ENCODE measurements at regions not wholly inside any gene's neighbourhood (a gene's known extent, or its start where the extent isn't known, plus 50 kb on each side); places are given as distances from the start of the nearest gene placed in this dataset.
A peak's percentile ranks its signal among the peaks of the same experiment; 100 is the strongest.
"Not testable (repeated sequence)": the region's sequence is repeated elsewhere in the genome, so short reads cannot be mapped to it uniquely, and the experiment has no call there.

DNA sequence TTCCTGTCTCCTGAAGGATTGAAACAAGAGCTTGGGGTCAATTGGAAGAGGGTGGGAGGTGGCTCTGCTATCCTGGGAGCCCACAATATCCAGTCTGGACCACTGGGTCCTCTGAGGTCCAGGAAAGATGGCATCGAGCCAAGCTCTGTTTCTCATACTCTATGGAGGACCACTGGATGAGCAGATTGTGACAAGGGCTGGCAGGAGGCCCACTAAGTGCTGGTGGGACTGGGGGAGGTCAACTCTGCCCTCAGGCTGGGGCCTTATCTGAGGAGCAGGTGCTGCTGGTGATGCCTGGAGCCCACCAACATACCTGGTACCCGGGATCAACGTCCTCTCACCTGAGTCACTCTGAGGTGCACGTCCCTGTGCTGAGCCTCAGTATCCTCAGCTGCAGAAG lies 142.4 kb downstream of the NDUFA10 start:
- DNase-seq (ENCODE audit: low read depth): no peak

DNA sequence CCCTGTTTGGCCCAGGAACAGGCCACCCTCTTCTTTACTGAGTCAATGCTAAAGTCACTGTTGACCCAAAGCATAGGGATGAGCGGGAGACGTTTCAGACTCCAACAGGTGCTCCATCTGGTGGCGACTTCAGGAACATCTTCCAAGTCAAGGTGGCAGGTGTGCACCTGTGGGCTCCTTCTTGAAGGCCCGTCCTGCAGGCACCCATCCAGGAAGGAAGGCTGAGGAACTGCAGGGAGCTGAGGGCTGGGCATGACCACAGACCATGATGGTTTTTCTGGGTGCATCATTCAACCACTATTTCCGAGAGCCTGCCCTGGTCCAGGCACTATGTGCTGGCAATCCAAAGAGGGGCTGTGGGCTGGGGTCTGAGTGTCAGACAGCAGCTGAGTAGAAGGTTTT lies 142.8 kb downstream of the NDUFA10 start:
- DNase-seq (ENCODE audit: low read depth): peak; percentile 17

DNA sequence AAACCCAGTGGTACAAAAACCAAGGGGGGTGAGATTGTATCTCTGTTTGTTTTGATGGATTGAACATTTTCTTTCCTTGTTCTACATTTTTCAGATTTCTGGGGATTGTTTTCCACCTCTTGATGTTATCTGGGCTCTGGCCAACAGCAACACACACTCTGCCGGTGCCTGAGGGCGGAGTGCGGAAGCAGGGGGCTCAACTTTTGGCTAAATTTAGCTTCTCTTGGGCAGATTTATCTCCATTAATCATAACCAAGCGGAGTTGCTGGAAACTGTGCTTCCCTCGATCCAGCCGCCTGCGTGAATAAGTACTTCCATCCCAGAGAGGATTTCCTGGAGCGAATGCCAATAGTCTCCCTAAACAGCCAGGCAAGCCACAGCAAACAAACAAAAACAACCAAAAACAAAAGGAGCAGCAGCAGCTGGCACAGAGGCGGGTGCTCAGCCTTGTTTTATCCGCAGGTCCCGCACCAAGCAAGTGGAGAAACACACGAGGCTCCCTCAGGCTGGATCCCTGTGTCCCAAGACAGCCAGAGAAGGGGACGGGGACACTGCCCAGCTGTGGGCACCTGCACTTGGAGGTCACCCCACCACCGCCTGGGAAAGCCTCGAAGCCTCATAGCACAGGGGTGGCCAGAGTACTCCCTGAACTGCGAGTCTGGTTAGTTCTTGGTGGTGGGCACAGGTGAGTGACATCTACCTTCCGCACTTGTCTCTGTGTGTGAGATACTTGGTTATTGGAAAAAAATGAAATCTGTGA lies 143.4 kb downstream of the NDUFA10 start:
- no peak for DNase-seq (ENCODE audit: low read depth)

DNA sequence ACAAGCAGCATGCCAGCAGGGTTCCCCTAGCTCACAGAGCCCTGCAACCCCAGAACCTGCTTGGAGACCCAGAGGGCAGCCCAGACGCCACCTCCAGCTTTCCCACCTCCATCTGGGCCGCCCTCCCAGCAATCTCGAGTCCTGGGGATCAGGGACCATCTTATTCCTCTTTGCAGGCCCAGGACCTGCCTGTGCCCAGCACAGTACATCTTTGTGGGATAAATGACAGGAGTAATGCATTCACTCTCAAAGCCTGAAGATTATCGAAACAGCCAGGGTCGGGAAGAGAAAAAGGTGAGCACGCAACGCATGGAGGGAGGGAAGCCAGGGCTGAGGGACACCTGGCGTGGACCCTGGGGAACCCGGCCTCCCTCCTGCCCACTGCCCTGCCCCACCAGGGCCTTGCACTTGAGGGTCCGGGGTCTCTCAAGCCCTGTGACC lies 144.1 kb downstream of the NDUFA10 start:
- DNase-seq (ENCODE audit: low read depth): no peak

DNA sequence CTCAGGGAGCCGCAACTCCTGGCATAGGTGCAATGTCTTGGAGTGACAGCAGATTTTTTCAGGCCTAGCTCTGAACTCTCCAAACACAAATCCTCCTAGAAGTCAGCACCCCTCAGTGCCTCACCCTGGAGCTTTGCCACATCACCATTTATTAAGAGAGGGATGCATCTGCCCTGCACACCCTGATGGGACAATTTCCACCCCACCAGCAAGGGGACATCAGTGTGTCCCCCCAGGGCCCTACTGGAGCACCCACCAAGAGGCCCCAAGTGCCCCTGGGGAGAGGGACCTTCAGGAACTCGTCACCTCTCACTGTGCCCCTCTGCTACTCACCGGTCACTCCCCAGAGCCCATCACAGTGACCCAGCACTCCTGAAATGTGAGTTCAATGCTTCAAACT lies 144.7 kb downstream of the NDUFA10 start:
- no peak for DNase-seq (ENCODE audit: low read depth)

DNA sequence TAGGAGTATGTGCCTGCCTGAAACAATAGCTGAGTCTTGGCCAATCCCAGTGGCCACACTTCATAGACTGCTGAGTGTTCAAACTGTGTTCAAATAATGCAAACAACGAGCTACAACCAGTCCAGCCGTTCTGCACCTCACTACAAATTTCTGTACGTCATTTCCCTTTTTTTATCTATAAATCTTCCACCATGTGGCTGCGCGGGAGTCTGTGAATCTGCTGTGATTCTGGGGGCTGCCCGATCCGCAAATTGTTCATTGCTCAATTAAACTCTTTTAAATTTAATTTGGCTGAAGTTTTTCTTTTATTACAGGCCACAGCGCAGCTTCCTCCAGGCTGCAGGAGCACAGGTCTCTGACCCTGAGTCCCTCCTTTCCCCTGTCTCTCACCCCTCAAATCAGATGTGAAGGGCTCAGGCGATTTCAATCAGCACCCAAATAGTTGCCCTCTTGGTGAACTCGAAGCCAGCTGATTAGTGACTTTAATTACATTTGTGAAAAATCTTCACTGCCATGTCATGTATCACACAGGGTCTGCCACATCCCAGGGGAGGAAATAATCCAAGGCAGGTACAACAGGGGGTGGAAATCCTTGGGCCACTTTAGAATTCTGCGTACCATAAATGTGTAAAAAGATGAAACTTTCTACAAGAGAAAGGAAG lies 145.6 kb downstream of the NDUFA10 start:
- no peak for DNase-seq (ENCODE audit: low read depth)

DNA sequence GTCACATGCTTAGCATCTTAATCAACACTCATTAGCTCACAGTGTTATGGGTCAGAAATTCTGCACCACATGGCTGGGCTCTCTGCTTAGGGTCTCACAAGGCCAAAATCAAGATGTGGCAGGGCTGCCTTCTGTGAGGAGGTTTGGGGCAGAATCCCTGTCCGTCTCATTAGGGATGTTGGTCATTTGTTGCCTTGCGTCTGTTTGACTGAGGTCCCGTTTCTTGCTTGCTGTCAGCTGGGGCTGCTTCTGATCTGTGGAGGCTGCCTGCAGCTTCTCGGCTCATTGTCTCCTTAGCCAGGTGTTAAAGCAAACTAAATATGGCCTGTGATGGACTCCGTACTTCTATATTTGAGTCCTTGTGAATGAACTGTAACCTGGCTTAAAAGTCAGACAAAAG lies 146.5 kb downstream of the NDUFA10 start:
- no peak for DNase-seq (ENCODE audit: low read depth)

DNA sequence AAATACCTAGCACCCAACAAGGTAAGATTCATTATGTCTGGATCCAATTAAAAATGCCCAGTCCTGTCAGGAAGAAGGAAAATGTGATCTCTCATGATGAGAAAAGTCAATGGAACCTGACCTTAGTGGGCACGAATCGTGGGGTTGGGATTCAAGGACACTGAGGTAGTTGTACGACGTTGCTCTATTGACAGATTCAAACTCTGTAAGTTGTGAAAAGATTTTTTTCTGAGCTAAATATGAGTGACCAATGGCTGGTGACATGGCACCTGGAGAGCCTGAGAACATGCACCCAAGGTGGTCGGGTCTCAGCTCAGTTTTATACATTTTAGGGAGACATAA lies 148.2 kb downstream of the NDUFA10 start:
- no peak for DNase-seq (ENCODE audit: low read depth)

DNA sequence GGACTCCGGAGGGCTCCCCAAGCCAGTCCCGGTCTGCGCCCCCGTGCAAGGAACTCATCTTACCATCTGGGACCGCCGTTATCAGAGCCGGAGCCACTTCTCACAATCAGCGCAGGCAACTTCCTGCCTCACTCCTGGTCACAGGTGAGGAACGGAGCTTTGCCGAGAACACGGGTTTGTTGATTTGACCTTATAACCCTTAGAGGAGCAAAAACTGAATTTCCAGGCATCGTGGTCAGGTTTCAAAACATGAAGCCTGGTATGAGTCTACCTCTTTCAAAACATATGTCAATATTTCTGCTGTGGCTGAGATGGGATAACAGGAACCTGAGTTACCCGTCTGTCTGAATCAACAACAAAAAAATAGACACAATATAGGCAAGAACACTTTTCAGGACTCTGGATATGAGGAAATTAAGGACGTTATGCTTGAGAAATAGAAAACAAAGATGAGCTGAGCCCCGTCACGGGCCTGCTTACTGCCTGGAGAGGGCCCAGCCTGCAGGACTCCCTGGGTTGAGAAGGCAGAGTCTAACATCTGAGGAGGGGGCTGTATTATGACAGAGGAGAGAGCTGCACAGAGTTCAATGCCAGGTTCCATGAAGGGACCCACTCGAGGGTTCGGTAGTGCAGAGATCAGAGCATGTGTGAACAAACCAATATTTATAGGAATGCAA lies 148.7 kb downstream of the NDUFA10 start:
- DNase-seq (ENCODE audit: low read depth): no peak

DNA sequence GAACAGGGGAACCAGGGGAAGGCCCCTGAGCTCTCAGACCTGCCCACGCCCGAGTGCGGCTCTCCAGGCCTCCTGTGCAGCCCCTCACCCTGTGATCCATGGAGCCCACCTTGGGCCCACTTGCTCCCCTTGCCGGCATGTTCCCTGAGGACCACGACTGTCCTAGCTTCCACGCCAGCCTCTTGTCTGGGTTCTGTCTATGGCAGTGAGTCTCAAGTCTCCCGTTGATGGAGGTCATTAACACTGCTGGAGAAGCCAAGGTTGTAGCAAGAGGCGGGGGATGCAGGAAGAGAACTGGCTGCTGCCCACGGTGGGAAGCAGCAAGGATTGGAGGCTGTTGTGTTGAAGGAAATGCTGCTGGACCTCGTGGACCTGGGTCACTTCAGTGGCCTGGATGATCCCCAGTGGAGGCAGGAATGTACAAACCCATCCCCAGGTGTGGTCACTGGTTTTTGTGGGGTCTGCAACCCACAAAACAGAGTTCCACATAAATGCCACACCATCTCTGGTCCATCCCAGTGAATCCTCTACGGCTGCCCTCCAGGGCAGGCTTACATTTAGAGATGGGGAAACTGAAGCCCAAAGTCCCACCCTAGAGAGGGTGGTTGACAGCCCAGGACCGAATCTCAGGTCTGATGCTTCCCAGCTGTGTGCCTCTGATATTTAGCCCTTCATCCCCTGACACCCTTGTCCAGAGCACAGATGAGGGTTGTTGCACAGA lies 150.3 kb downstream of the NDUFA10 start:
- DNase-seq (ENCODE audit: low read depth): no peak

DNA sequence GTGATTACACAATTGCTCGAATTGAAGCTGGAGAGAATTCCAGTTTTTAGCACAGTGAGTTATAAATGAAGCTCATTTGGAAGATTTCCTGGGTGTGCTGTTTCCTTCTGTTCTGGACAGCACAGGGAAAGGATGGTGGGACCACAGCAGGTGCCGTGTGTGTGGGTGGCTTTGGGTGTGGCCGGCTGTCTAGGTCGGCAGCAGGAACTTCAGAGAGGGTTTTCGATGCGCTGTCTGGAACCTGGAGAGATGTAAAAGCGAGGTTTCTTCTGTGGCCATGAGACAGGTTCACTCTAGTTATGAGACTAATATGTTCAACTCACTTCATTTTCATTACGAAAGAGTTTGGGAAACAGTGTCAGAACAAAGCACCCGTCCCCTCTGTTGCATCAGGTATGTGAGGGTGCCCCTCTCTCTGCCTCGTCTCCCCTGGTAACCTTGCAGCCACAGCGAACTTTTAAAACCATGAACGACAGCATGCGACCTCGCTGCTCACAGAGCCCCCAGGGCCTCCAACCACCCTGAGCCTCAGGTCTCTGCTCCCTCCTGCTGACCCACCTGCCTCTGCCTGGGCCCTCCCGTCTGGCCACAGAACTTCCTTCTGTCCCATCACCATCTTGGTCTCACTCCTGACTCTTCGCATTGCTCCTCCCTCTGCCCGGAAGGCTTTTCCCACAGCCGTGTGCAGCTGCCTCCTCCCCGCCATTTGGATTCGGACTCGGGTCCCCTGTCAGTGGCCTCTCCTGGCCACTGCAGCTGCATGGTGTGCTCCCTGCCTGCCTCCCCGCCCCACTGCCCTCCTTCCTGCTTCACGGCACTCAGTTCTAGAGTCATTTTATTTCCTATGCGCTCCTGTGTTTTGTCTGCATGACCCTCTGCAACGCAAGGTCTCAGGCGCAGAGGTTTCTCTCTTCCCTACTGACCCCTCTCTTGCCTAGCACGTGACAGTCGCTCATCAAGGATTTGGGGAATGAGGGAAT lies 151.2 kb downstream of the NDUFA10 start:
- DNase-seq (ENCODE audit: low read depth): no peak

DNA sequence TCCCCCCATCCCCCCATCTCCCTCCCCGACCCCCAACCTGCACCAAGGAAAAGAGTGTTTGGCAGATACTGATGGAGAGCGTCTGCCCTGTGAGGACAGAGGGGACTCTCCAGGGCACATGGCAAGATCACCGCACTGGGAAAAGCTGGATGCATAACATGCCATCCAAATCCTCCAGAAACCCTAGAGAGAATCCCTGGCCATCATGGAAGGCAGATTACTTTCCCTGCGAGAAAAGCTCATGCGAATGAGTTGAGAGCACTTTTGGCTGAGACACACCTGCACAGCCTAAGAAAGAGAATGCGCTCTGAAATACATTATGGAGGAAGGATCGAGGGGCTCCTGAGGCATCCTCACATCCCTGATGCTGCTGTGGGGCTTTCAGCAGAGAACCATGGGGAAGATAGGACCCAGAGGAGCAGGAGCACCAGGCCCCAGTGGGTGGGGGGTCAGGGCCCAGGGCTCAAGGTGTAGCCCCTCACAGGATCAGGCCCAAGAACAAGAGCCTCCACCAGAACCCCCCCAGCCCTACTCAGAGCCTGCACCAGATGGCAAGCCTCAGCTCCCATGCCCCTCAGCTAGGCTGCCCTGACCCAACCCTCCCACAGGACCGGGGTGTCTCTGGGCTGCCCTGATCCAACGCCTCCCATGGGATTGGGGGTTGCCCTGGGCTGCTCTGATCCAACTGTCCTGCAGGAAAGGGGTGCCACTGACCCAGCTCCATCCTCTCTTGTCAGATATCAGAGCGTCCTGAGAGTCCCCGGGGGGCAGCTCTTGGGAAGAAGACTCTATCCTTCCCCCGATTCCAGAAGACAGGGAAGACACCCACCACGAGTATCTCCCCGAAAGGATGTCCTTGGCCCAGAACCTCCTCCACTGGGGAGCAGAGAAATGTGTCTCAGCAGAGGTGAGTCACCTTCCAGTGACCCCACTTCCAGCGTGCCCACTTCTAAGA lies 153.4 kb downstream of the NDUFA10 start:
- DNase-seq (ENCODE audit: low read depth): no peak

DNA sequence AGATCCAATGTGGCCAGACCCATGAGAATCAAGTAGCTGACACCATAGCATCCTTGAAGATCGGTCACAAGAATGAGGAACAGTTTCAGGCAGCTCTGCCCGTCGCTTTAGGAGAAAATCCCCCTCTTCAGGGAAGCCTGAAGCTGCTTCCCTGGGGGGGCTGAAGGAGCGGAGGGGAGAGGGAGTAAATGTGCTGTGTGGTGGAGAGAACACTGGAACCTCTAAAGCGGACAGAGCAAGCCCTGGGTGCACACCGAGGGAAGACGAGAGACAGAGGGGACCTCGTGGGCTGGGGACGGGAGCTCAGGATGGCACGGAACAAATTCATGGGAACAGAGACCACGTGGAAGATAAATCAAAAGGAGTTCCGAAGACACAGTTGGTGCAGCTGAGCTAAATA lies 154.3 kb downstream of the NDUFA10 start:
- DNase-seq (ENCODE audit: low read depth): no peak

DNA sequence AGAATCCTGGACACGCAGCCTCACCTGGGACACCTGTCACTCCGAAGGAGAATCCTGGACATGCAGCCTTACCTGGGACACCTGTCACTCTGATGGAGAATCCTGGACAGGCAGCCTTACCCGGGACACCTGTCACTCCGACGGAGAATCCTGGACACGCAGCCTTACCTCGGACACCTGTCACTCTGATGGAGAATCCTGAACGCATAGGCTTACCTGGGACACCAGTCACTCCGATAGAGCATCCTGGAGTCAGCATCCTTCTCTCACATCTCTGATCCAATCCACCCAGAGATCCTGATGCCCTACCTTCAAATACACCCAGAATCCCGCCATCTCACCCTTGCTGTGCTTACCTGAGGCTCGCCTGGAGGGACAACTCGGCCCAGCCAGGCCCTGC lies 154.9 kb downstream of the NDUFA10 start:
- DNase-seq (ENCODE audit: low read depth): no peak

DNA sequence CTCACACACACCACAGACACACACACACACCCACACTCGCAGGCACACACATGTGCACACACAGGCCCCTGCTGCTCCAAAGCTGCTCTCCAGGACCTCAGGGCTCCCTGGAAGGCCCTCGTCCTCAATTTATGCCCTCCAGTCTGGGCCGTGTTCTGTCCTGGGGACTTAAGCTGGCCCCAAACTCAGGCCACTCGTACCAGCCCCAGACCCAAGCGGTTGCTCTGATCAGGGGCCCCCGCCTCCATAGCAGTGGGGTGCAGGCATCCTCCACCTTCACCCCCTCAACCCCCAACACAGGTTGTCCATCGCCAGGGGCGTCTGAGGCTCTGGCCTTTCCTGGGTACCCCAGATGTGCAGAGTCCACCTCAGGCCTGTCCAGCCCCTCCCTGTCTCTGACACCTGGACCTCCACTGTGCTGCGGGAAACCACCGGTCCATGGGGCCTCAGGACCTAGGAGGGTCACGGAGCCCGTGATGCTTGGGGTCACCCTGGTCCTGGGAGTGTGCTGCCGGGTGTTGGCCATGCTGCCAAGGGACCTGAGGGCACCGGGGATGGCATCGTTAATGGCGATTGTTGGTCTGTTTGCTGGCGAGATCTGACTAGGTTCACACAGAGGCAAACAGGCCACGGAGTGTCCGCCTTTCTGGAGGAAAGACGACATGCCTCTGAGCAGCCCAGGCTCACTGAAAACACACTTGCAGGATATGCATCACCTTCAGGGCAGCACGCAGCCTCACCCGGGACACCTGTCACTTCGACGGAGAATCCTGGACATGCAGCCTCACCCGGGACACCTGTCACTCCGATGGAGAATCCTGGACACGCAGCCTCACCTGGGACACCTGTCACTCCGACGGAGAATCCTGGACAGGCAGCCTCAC lies 155.6 kb downstream of the NDUFA10 start:
- DNase-seq (ENCODE audit: low read depth): no peak

DNA sequence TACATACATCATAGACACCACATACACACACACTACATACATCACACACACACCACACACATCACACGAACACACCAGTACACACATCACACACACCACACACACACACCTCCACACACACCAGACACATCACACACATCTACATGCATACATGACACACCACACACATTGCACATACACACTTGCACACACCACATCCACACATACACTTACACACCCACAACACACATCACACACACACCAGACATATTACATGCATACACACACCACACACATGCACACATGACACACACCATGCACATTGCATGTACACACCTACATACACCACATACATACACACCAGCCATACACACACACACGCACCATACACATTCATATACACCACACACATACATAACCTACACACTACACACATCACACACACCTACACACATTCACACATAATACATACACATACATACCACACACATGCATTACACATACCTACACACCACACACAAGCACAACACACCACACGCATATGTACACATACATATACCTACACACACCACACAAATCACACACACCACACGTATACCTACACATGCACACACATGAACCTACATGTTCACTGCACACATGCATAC lies 156.5 kb downstream of the NDUFA10 start:
- no peak for DNase-seq (ENCODE audit: low read depth)

DNA sequence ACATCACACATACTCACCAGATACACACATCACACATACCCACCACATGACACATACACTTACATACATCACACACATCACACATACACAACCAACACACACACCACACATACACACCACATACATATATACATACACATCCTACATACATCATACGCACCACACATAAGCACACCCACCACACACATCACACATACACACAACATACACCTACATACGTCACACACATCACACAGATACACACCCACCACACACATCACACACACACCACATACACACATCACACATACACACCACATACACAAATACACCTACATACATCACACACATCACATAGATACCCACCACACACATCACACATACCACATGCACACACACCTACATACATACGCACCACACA lies 158.4 kb downstream of the NDUFA10 start:
- no peak for DNase-seq (ENCODE audit: low read depth)

DNA sequence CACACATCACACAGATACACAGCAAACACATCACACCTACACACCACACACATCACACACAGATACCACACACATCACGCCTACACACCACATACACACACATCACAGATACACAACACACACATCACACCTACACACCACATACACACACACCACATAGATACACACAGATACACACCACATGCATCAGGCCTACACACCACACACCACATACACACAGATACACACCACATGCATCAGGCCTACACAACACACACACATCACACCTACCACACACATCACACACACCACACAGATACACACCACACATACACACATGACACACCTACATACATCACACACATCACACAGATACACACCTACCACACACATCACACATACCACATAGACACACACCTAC lies 158.8 kb downstream of the NDUFA10 start:
- DNase-seq (ENCODE audit: low read depth): no peak

DNA sequence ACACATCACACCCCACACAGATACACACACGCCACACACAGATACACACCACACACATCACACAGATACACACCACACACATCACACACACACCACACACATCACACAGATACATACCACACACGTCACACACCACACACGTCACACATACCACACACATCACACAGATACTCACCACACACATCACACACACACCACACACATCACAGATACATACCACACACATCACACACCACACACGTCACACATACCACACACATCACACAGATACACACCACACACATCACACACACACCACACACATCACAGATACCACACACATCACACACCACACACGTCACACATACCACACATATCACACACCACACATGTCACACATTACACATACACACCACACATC lies 159.3 kb downstream of the NDUFA10 start:
- DNase-seq (ENCODE audit: low read depth): not testable (repeated sequence)

All from activated T-helper 9 cell treated with anti-CD3 and anti-CD28 coated beads, Interleukin-2, amount 50 U/mL, for 16 hours (primary cell).